DOHH2 (cell line): ENCODE measurements at regions not wholly inside any gene's neighbourhood (a gene's known extent, or its start where the extent isn't known, plus 50 kb on each side); places are given as distances from the start of the nearest gene placed in this dataset.

Experiments
- H3F3A ChIP-seq: fragments of 200-600 bp; sonication (generic), shearing (Covaris generic); 2 replicates; pipeline ENCODE4 v1.6.0; 2016; ENCODE audit warnings: antibody characterized with exemption, mild to moderate bottlenecking; ENCODE audit not compliant: control insufficient read depth, insufficient read depth
- H3K27ac ChIP-seq: fragments of 200-600 bp; sonication (generic); 2 replicates; pipeline ENCODE4 v1.5.1; 2014; ENCODE audit warnings: low read depth, mild to moderate bottlenecking, low read length, moderate library complexity
- H3K27me3 ChIP-seq: fragments of 200-600 bp; sonication (generic); 2 replicates; pipeline ENCODE4 v1.6.1; 2014; ENCODE audit warnings: mild to moderate bottlenecking, low read length, mixed read lengths; ENCODE audit not compliant: control insufficient read depth
- H3K36me3 ChIP-seq: fragments of 200-600 bp; sonication (generic); 2 replicates; pipeline ENCODE4 v1.6.1; 2014; ENCODE audit warnings: mild to moderate bottlenecking, low read length, moderate library complexity, mixed read lengths; ENCODE audit not compliant: control insufficient read depth
- H3K4me1 ChIP-seq: fragments of 200-600 bp; sonication (generic); 2 replicates; pipeline ENCODE4 v1.6.1; 2014; ENCODE audit warnings: mild to moderate bottlenecking, low read length, mixed read lengths; ENCODE audit not compliant: control insufficient read depth
- H3K4me2 ChIP-seq: fragments of 200-600 bp; sonication (generic); 2 replicates; pipeline ENCODE4 v1.6.0; 2014; ENCODE audit warnings: mild to moderate bottlenecking, low read length, moderate library complexity
- H3K4me3 ChIP-seq: fragments of 200-600 bp; sonication (generic); 2 replicates; pipeline ENCODE4 v1.5.1; 2014; ENCODE audit warnings: mild to moderate bottlenecking, low read length, mixed read lengths
- H3K79me2 ChIP-seq: fragments of 200-600 bp; sonication (generic); 2 replicates; pipeline ENCODE4 v1.6.1; 2014; ENCODE audit warnings: mild to moderate bottlenecking, low read length, mixed read lengths; ENCODE audit not compliant: control insufficient read depth
- H3K9me2 ChIP-seq: fragments of 200-600 bp; sonication (generic); replicated peaks from 2 replicates; pipeline ENCODE4 v1.6.1; 2014; ENCODE audit warnings: mild to moderate bottlenecking, low read length, mixed read lengths; ENCODE audit not compliant: control insufficient read depth
- H3K9me3 ChIP-seq: fragments of 200-600 bp; sonication (generic); 2 replicates; pipeline ENCODE4 v1.6.1; 2014; ENCODE audit warnings: antibody characterized with exemption, low read length, mixed read lengths; ENCODE audit not compliant: control insufficient read depth, insufficient read depth
- H4K20me1 ChIP-seq: fragments of 200-600 bp; sonication (generic); 2 replicates; pipeline ENCODE4 v1.6.0; 2014; ENCODE audit warnings: low read depth, mild to moderate bottlenecking, antibody characterized with exemption, low read length, moderate library complexity; ENCODE audit not compliant: control insufficient read depth, insufficient read depth
- EZH2phosphoT487 ChIP-seq: fragments of 200-600 bp; sonication (generic); IDR thresholded peaks from 2 replicates; pipeline ENCODE4 v1.6.1; 2017; ENCODE audit warnings: borderline replicate concordance, mild to moderate bottlenecking, antibody characterized with exemption, low read length, moderate library complexity, mixed read lengths
- TF ChIP-seq, protein P1 (sequence below): fragments of 200-600 bp; sonication (generic); IDR thresholded peaks from one replicate; pipeline ENCODE4 v1.5.1; 2014; ENCODE audit warnings: antibody characterized with exemption, mild to moderate bottlenecking, low read depth, low read length; ENCODE audit not compliant: poor library complexity, severe bottlenecking

DNA sequence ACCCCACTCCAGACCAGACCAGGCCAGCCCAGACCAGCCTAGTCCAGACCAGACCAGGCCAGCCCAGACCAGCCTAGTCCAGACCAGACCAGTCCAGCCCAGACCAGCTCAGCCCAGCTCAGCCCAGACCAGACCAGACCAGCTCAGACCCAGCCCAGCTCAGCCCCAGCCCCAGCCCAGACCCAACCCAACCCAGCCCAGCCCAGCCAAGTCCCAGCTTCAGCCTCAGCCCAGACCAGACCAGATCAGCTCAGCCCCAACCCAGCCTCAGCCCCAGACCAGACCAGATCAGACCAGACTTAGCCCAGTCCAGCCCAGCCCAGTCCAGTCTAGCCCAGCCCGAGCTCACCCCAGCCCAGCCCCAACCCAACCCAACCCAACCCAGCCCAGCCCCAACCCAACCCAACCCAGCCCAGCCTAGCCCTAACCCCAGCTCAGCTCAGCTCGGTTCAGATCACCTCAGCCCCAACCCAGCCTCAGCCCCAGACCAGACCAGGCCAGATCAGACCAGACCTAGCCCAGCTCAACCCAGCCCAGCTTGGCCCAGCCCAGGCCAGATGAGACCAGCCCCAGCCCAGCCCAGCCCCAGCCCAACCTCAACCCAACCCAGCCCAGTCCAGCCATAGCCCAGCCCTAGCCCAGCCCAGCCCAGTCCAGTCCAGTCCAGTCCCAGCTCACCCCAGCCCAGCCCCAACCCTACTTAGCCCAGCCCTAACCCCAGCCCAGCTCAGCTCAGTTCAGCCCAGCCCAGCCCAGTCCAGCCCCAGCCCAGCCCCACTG is 204.7 kb downstream of the BCL11B start:
- Histone ChIP-seq H3K9me2 (no peaks in the 10 kb centered on the region), H3K4me2 (no peak overlapping the region), H3F3A (no peaks in the 10 kb centered on the region), H3K27ac (no peak overlapping the region), H3K27me3 (no peaks in the 10 kb centered on the region), H3K4me3 (no peak overlapping the region), H3K4me1 (no peaks in the 10 kb centered on the region), H3K79me2 (no peaks in the 10 kb centered on the region), H3K9me3 (no peaks in the 10 kb centered on the region), H3K36me3 (no peaks in the 10 kb centered on the region), H4K20me1 (no peaks in the 10 kb centered on the region)
- TF ChIP-seq, protein P1, sequence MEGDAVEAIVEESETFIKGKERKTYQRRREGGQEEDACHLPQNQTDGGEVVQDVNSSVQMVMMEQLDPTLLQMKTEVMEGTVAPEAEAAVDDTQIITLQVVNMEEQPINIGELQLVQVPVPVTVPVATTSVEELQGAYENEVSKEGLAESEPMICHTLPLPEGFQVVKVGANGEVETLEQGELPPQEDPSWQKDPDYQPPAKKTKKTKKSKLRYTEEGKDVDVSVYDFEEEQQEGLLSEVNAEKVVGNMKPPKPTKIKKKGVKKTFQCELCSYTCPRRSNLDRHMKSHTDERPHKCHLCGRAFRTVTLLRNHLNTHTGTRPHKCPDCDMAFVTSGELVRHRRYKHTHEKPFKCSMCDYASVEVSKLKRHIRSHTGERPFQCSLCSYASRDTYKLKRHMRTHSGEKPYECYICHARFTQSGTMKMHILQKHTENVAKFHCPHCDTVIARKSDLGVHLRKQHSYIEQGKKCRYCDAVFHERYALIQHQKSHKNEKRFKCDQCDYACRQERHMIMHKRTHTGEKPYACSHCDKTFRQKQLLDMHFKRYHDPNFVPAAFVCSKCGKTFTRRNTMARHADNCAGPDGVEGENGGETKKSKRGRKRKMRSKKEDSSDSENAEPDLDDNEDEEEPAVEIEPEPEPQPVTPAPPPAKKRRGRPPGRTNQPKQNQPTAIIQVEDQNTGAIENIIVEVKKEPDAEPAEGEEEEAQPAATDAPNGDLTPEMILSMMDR = no peak
- TF ChIP-seq EZH2phosphoT487 = no peak

DNA sequence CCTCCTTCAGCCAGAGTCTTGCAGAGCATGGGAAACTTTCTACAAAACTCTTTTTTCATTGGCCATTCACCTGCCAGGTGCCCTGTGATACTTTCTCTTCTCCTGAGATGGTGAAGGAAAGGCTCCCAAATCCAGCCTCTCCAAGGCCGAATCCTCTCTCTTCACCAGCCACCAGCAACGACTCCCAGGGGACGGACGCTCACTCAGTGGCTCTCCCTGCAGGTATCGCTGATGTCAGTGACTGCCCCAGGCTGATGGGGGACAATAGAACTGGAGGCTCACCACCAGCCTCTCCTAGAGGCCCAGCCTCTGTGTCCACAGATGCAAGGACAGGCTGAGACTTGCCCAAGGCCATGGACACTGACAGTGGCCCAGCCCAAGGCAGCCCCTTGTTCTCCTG is 204.1 kb downstream of the BCL11B start:
- no peaks in the 10 kb centered on the region for H3K36me3 ChIP-seq
- no peaks in the 10 kb centered on the region for H3K9me3 ChIP-seq
- TF ChIP-seq EZH2phosphoT487 = no peak
- TF ChIP-seq, protein P1 = no peak
- H3K79me2 ChIP-seq = no peaks in the 10 kb centered on the region
- H3K4me3 ChIP-seq = no peak overlapping the region
- H3K4me2 ChIP-seq = no peak overlapping the region
- no peak overlapping the region for H3K27ac ChIP-seq
- no peaks in the 10 kb centered on the region for H4K20me1 ChIP-seq
- H3K4me1 ChIP-seq = no peaks in the 10 kb centered on the region
- H3K27me3 ChIP-seq = no peaks in the 10 kb centered on the region
- no peaks in the 10 kb centered on the region for H3F3A ChIP-seq
- no peaks in the 10 kb centered on the region for H3K9me2 ChIP-seq

DNA sequence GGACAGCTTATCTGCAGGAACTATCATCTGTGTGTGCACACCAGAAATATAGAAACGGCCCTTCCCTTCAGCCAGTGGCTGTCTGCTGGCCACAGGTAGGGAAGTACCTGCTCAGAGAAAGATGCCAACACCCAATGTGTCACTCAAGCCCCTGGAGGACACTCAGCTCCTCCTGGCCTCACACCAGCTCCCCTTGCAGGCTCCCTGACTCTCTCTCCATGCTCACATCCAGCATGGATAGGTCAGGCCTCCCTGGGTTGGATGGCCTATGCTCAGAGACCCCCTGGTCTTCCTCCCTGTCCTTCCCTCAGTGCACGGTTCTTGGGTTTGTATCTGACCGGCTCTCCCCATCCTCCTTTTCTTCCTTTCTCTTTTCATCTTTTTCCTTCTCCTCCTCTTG is 202.1 kb downstream of the BCL11B start:
- H3F3A ChIP-seq = no peaks in the 10 kb centered on the region
- H3K9me3 ChIP-seq = no peaks in the 10 kb centered on the region
- no peaks in the 10 kb centered on the region for H3K27me3 ChIP-seq
- no peak overlapping the region for H3K4me3 ChIP-seq
- no peaks in the 10 kb centered on the region for H3K9me2 ChIP-seq
- no peaks in the 10 kb centered on the region for H3K4me1 ChIP-seq
- no peaks in the 10 kb centered on the region for H4K20me1 ChIP-seq
- no peaks in the 10 kb centered on the region for H3K36me3 ChIP-seq
- H3K79me2 ChIP-seq = no peaks in the 10 kb centered on the region
- H3K4me2 ChIP-seq = no peak overlapping the region
- TF ChIP-seq, protein P1 = no peak
- TF ChIP-seq EZH2phosphoT487 = no peak
- H3K27ac ChIP-seq = no peak overlapping the region
